Endodermal cell (in vitro differentiated cells): ENCODE measurements at regions not wholly inside any gene's neighbourhood (a gene's known extent, or its start where the extent isn't known, plus 50 kb on each side); places are given as distances from the start of the nearest gene placed in this dataset.
A peak's percentile ranks its signal among the peaks of the same experiment; 100 is the strongest.

Experiments used
- DNase-seq: peaks from one replicate; pipeline ENCODE4 v3.0.0-alpha.2; 2017
- H3K27ac ChIP-seq: 2 replicates; pipeline ENCODE4 v1.5.1; 2013; ENCODE audit warnings: mild to moderate bottlenecking, low read depth, low read length, moderate library complexity
- H3K27me3 ChIP-seq: 2 replicates; pipeline ENCODE4 v1.6.1; 2013; ENCODE audit warnings: mild to moderate bottlenecking, low read length, moderate library complexity; ENCODE audit not compliant: insufficient read depth, control insufficient read depth, poor library complexity, severe bottlenecking
- H3K36me3 ChIP-seq: 2 replicates; pipeline ENCODE4 v1.7.0; 2013; ENCODE audit warnings: mild to moderate bottlenecking, low read length, moderate library complexity; ENCODE audit not compliant: control insufficient read depth, insufficient read depth
- H3K4me1 ChIP-seq: one replicate; pipeline ENCODE4 v1.7.0; 2013; ENCODE audit warnings: low read length; ENCODE audit not compliant: control insufficient read depth, insufficient read depth
- H3K4me3 ChIP-seq: 2 replicates; pipeline ENCODE4 v1.5.1; 2013; ENCODE audit warnings: mild to moderate bottlenecking, low read length, moderate library complexity
- H3K9ac ChIP-seq: 2 replicates; pipeline ENCODE4 v1.6.1; 2013; ENCODE audit warnings: mild to moderate bottlenecking, low read length, moderate library complexity; ENCODE audit not compliant: poor library complexity, severe bottlenecking; ENCODE audit errors: extremely low read depth
- H3K9me3 ChIP-seq: 2 replicates; pipeline ENCODE4 v1.6.1; 2013; ENCODE audit warnings: mild to moderate bottlenecking, low read length, moderate library complexity; ENCODE audit not compliant: control insufficient read depth
- H3K27ac Mint-ChIP-seq: 2 replicates; pipeline ENCODE4 v1.8.0; 2020; ENCODE audit warnings: mixed read lengths
- H3K27me3 Mint-ChIP-seq: 2 replicates; pipeline ENCODE4 v1.8.0; 2021; ENCODE audit warnings: mild to moderate bottlenecking, mixed read lengths; ENCODE audit not compliant: insufficient read depth
- H3K36me3 Mint-ChIP-seq: 2 replicates; pipeline ENCODE4 v1.8.0; 2020; ENCODE audit warnings: low read depth, mixed read lengths
- H3K4me1 Mint-ChIP-seq: 2 replicates; pipeline ENCODE4 v1.8.0; 2020; ENCODE audit warnings: mixed read lengths
- H3K4me3 Mint-ChIP-seq: 2 replicates; pipeline ENCODE4 v1.8.0; 2020; ENCODE audit warnings: mild to moderate bottlenecking, moderate library complexity, mixed read lengths
- H3K9me3 Mint-ChIP-seq: 2 replicates; pipeline ENCODE4 v1.8.0; 2020; ENCODE audit warnings: mild to moderate bottlenecking, mixed read lengths
- WGBS, 2 experiments: methylation state at CpG; one replicate each; pipeline versions ENCODE4 v1.1.5 to v1.1.7; 2013; ENCODE audit warnings: missing lambda C conversion rate in 2 of 2, mixed read lengths in 1 of 2; ENCODE audit not compliant: insufficient coverage in 1 of 2, insufficient read length in 1 of 2; 5-methylcytosine and 5-hydroxymethylcytosine counted together
- TF ChIP-seq, protein P1 (sequence below): fragments of 200-600 bp; sonication (generic); conservative IDR thresholded peaks from 2 replicates; pipeline ENCODE4 v1.5.0; 2021; ENCODE audit warnings: antibody characterized with exemption, mild to moderate bottlenecking

DNA sequence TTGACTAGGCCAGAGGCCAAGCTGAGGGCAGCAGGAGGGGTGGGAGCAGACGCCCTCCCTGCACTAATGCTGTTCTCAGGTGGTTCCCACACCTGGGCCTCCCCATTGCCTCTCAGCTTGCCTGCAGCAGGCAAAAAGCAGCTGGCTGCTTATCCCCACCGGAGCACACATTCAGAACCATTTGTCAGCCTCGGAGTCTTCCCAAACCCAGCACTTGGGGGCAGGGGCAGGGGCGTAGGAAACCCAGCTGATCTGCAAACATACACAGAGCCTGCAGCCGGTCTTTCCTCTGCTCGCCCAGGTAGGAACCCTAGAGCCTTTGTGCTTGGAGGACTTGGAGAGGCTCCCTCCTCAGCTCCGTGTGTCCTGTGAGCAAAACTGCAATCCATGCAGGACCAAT lies 249.8 kb downstream of the CYP26B1 start:
- Histone ChIP-seq H3K9me3 (no peaks in the 10 kb centered on the region), H3K9ac (no peak overlapping the region), H3K4me1 (no peaks in the 10 kb centered on the region), H3K27ac (no peak overlapping the region), H3K27me3 (peaks cover 6% of the 10 kb centered on the region), H3K36me3 (no peaks in the 10 kb centered on the region), H3K4me3 (no peak overlapping the region)
- peaks cover 10% of the 10 kb centered on the region for H3K27me3 Mint-ChIP-seq
- no peak overlapping the region for H3K27ac Mint-ChIP-seq
- H3K4me3 Mint-ChIP-seq = no peak overlapping the region
- TF ChIP-seq, protein P1, sequence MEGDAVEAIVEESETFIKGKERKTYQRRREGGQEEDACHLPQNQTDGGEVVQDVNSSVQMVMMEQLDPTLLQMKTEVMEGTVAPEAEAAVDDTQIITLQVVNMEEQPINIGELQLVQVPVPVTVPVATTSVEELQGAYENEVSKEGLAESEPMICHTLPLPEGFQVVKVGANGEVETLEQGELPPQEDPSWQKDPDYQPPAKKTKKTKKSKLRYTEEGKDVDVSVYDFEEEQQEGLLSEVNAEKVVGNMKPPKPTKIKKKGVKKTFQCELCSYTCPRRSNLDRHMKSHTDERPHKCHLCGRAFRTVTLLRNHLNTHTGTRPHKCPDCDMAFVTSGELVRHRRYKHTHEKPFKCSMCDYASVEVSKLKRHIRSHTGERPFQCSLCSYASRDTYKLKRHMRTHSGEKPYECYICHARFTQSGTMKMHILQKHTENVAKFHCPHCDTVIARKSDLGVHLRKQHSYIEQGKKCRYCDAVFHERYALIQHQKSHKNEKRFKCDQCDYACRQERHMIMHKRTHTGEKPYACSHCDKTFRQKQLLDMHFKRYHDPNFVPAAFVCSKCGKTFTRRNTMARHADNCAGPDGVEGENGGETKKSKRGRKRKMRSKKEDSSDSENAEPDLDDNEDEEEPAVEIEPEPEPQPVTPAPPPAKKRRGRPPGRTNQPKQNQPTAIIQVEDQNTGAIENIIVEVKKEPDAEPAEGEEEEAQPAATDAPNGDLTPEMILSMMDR = no peak
- no peaks in the 10 kb centered on the region for H3K9me3 Mint-ChIP-seq
- peaks cover 6% of the 10 kb centered on the region for H3K4me1 Mint-ChIP-seq
- peak; percentile 44 for DNase-seq
- no peaks in the 10 kb centered on the region for H3K36me3 Mint-ChIP-seq
- WGBS, 2 experiments = 80 to 90% methylated on average over 6 to 7 of the region's 7 CpGs

DNA sequence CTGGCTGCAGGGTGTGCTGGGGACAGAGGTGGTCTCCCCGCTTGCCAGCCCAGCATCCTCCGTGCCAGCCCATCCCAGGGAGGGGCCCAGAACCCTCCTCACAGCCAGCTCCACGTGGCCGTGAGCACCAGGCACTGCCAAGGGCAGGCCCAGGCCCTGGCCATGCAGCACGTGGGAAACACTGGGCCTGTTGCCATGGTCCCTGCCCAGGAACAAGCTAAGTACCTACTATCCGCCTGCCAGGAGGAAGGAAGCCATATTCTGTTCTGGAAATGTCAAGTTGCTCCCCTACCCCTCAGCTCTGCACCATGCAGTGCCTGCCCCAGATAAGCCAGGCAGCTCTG lies 250.6 kb downstream of the CYP26B1 start:
- no peaks in the 10 kb centered on the region for H3K36me3 Mint-ChIP-seq
- Histone ChIP-seq H3K4me3 (no peak overlapping the region), H3K9ac (no peak overlapping the region), H3K27me3 (peaks cover 6% of the 10 kb centered on the region), H3K36me3 (no peaks in the 10 kb centered on the region), H3K4me1 (no peaks in the 10 kb centered on the region), H3K27ac (no peak overlapping the region), H3K9me3 (no peaks in the 10 kb centered on the region)
- peak; percentile 30 for DNase-seq
- TF ChIP-seq, protein P1 = no peak
- H3K4me1 Mint-ChIP-seq = peaks cover 6% of the 10 kb centered on the region
- 40 to 91% methylated on average over 1 to 6 of the region's 6 CpGs for WGBS, 2 experiments
- no peaks in the 10 kb centered on the region for H3K9me3 Mint-ChIP-seq
- no peak overlapping the region for H3K27ac Mint-ChIP-seq
- no peak overlapping the region for H3K4me3 Mint-ChIP-seq
- peaks cover 10% of the 10 kb centered on the region for H3K27me3 Mint-ChIP-seq

DNA sequence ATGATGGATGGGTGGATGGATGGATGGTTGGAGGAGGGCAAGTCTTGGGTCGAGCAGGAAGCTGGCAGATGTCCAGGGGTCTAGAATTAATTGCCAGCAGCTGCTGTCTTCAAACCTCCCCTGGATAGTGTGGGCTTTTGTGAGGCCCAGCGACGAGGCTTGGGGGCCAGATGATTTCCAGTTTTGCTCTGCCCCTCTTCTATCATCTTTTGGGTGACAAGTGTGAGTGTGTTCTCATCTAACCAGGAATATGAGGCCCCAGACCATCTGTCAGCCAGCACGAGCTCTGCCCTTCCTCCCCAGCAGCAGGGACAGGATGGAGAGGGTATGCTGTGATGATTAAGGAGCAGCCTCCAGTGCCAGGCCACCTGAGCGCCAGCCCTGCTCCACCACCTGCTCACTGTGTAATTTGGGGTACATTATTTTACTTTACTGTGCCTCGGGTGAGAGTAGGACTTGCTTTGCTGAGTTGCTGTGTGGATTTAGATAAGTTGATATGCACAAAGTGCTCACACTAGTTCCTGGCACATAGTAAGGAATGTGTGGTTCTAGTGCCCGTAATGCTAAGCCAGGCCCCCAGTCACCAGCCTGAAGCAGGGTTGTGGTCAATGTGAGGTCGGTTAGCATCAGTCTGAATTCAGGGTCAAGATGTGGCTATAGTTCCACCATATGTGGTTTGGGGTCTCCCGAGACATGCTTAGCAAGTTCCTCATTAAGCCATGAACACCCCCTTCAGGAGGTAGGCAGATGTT lies 251.1 kb downstream of the CYP26B1 start:
- Mint-ChIP-seq H3K36me3 (no peaks in the 10 kb centered on the region), H3K4me3 (no peak overlapping the region), H3K9me3 (no peaks in the 10 kb centered on the region), H3K27ac (no peak overlapping the region), H3K27me3 (peaks cover 10% of the 10 kb centered on the region), H3K4me1 (peaks cover 6% of the 10 kb centered on the region)
- no peaks in the 10 kb centered on the region for H3K4me1 ChIP-seq
- H3K9ac ChIP-seq = no peak overlapping the region
- peaks cover 5% of the 10 kb centered on the region for H3K27me3 ChIP-seq
- H3K27ac ChIP-seq = no peak overlapping the region
- no peak overlapping the region for H3K4me3 ChIP-seq
- no peaks in the 10 kb centered on the region for H3K9me3 ChIP-seq
- WGBS, 2 experiments = 87 to 100% methylated on average over 2 to 9 of the region's 9 CpGs
- TF ChIP-seq, protein P1 = no peak
- peak; percentile 24 for DNase-seq
- H3K36me3 ChIP-seq = no peaks in the 10 kb centered on the region
